ENCODE measurements at regions not wholly inside any gene's neighbourhood (a gene's known extent, or its start where the extent isn't known, plus 50 kb on each side); places are given as distances from the start of the nearest gene placed in this dataset.

DNA sequence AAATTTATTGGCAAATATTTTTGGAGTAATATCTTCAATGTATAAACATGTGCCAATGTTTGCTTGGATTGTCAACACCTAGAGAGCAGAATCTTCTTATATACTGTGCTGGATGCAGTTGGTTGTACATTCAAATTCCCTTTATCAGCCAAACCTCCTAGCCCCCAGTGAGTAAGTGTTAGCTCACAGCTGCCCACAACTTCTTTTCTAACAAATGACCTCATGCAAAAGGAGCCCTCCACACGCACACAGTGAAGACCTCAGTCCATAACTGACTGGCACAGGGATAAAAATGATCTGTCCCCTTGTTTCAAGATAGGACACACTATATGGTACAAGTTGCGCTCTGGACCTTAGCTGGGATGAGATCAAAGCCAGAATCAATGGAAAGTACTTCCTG is 458.0 kb upstream of the NWD2 start:
- Mint-ChIP-seq H3K27me3 (no peaks in the 10 kb centered on the region), H3K4me3 (no peak overlapping the region), H3K27ac (no peak overlapping the region), H3K4me1 (ENCODE audit: low read depth) (no peaks in the 10 kb centered on the region), H3K9me3 (no peaks in the 10 kb centered on the region), H3K36me3 (ENCODE audit: low read depth) (no peaks in the 10 kb centered on the region)
- intact Hi-C loops (cut with micrococcal nuclease) = no loop called here

DNA sequence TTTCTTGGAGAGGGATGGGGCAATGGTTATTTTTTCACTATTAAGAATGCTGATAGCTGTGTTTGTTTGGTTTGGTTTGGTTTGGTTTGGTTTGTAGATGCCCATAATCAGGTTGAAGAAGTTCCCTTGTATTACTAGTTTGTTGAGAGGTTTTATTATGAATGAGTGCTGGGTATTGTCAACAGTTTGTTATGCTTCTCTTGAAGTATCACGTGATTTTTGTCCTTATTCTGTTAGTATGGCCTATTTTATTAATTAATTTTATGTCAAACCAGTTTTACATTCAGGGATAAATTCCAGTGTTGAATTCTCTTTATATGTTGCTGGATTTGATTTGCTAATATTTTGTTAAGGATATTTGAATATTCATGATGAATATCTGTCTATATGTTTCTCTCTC is 449.8 kb upstream of the NWD2 start:
- intact Hi-C loops (cut with micrococcal nuclease) = no loop called here
- peaks cover 22% of the 10 kb centered on the region for H3K9me3 Mint-ChIP-seq
- no peaks in the 10 kb centered on the region for H3K36me3 Mint-ChIP-seq (ENCODE audit: low read depth)
- H3K4me3 Mint-ChIP-seq = no peak overlapping the region
- H3K27ac Mint-ChIP-seq = no peak overlapping the region
- H3K4me1 Mint-ChIP-seq (ENCODE audit: low read depth) = no peaks in the 10 kb centered on the region
- H3K27me3 Mint-ChIP-seq = no peaks in the 10 kb centered on the region

DNA sequence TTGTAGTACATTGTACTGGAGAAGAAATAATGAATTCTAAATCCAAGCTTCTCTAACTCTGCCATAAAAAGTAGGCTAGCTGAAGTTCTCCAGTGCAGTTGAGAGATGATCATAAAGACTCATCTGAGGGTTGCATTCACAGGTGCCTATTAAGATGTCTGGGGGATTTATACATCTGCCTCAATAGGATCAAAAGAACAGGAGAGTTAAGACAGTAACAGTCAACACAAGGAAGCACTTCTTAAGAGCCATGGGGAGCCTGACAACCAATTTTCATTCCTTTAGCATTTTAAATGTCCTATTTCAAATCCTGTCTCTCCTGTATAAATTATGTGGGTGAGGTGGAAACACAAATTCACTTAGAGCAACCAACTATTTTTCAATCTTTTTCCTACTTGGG is 432.4 kb upstream of the NWD2 start:
- no peaks in the 10 kb centered on the region for H3K4me1 Mint-ChIP-seq (ENCODE audit: low read depth)
- H3K27ac Mint-ChIP-seq = no peak overlapping the region
- H3K4me3 Mint-ChIP-seq = no peak overlapping the region
- no peaks in the 10 kb centered on the region for H3K36me3 Mint-ChIP-seq (ENCODE audit: low read depth)
- intact Hi-C loops (cut with micrococcal nuclease) = no loop called here
- H3K27me3 Mint-ChIP-seq = no peaks in the 10 kb centered on the region
- no peaks in the 10 kb centered on the region for H3K9me3 Mint-ChIP-seq

DNA sequence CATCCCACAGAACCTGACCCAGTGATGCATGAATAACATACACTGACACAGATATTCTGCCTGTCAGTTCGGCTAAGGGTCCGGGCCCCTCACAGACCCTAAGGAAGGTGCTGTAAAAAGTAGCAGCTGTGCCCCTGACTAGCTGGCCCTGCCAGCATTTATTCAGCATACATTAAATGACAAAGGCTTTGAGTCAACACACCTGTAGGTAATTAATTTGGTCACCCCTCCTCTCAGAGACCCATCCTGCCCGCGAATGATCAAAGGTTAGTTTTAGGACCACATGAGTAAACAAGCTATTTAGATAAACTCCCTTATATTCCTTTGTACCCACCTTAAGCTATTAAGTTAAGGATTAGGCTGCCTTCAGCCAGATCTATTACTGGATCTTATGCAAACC is 429.0 kb upstream of the NWD2 start:
- H3K4me3 Mint-ChIP-seq = no peak overlapping the region
- no peaks in the 10 kb centered on the region for H3K4me1 Mint-ChIP-seq (ENCODE audit: low read depth)
- H3K9me3 Mint-ChIP-seq = no peaks in the 10 kb centered on the region
- H3K27ac Mint-ChIP-seq = no peak overlapping the region
- no peaks in the 10 kb centered on the region for H3K36me3 Mint-ChIP-seq (ENCODE audit: low read depth)
- H3K27me3 Mint-ChIP-seq = no peaks in the 10 kb centered on the region
- intact Hi-C loops (cut with micrococcal nuclease) = no loop called here

DNA sequence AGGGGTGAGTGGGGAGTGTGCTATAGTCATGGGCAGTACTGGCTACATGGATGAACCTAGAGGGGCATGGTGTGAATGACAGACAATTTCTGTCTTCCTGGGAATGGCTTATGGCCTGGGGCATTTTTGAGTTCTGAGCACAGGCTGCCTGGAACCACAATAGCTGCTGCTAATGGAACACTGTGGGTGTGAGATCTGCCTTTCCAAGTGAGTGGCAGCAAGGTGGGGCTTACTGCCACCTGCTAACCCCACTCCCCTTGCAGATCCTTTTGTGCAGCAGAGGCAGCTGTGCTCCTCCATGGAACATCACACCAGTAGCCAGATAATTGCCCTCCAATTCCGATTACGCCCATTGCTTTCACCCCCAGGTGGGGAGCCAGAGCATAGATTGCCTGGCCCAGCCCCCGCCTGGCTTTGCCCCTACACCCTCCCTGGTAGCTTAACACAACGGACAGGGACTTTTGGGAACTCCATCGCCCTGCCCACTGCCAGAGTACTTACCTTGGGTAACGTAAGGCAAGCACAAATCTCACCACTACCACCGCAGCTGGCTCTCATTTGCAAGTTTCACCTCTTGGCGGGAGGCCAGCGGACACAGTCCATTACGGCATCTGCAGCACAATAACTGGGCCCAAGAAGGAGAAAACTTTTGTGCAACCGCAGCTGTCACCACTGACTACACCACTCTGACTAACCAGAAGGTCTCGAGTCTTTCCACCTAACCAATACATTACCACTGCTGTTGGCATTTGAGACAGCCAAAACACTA is 421.2 kb upstream of the NWD2 start:
- intact Hi-C loops (cut with micrococcal nuclease) = no loop called here
- H3K27ac Mint-ChIP-seq = no peak overlapping the region
- peaks cover 18% of the 10 kb centered on the region for H3K9me3 Mint-ChIP-seq
- no peaks in the 10 kb centered on the region for H3K27me3 Mint-ChIP-seq
- H3K4me3 Mint-ChIP-seq = no peak overlapping the region
- H3K4me1 Mint-ChIP-seq (ENCODE audit: low read depth) = no peaks in the 10 kb centered on the region
- no peaks in the 10 kb centered on the region for H3K36me3 Mint-ChIP-seq (ENCODE audit: low read depth)

DNA sequence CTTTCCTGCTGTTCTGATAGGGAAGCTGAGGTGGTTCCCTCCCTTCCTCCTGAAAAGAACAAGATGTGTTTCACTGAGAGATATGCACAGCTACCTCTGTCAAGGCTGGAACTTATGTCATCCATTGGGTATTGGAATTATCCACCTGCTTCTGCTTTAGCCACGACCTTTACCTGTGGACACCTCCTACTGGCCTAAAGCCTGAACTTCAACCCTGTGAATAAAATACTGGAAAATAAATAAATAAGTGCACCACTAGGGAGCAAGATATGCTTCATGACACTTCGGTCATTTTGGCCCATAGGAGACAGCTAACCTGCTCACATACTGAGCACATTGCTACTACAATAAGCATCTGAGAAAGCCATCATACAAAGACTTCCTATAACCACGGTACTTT is 419.9 kb upstream of the NWD2 start:
- Mint-ChIP-seq H3K27me3 (no peaks in the 10 kb centered on the region), H3K4me1 (ENCODE audit: low read depth) (no peaks in the 10 kb centered on the region), H3K9me3 (peaks cover 18% of the 10 kb centered on the region), H3K36me3 (ENCODE audit: low read depth) (no peaks in the 10 kb centered on the region), H3K27ac (no peak overlapping the region), H3K4me3 (no peak overlapping the region)
- intact Hi-C loops (cut with micrococcal nuclease) = no loop called here

DNA sequence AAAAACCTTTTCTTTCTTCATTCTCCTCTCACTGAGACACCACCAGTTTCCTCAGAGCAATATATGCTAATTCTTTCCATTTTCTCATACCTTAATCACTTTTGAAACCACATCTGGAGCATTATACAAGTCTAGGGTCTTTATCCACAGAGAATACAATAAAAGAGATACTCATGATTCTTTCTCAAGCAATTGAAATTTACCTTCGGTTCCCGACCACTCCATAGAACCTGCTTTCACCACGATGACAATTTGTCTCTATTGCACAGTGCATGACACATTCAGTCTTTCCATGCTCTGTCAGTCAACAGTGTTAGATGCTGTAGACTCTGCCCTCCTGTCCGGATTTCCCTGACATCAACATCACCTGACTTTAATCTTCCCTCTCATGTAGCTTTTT is 409.3 kb upstream of the NWD2 start:
- H3K27ac Mint-ChIP-seq = no peak overlapping the region
- H3K9me3 Mint-ChIP-seq = no peaks in the 10 kb centered on the region
- no peaks in the 10 kb centered on the region for H3K27me3 Mint-ChIP-seq
- H3K4me3 Mint-ChIP-seq = no peak overlapping the region
- no peaks in the 10 kb centered on the region for H3K36me3 Mint-ChIP-seq (ENCODE audit: low read depth)
- intact Hi-C loops (cut with micrococcal nuclease) = no loop called here
- no peaks in the 10 kb centered on the region for H3K4me1 Mint-ChIP-seq (ENCODE audit: low read depth)

DNA sequence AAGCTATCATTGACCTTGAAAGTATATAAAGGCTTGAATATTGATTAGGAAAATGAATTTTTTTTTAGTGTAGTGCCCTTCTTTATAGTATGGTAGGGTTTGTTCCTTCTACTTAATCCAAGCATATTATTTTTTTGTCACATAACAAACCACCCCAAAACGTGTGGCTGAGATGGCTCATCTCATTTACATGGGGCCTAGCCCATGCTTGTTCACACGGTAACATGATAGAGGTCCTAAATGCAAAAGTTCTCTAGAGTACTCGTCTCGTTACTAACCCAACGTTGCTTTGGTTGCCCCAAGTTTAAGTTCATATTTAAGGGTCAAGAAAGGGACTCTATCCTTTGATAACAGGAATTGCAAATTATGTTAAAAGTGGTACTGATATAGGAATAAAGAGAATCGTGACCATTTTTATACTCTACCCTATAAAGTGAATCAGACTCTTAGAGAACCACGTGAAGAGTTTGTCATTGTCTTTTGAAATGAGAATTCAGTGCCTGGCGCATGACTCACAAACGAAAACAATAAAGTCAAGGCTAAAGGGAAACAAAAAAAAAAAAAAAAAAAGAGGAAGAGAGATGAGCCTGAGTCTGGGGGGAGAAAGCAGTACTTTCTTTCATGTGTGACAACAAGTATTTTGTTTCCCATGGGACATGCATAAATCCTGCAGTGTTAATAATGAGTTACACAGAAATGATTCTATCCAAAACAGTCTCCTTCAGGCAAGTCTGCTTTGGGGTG is 402.8 kb upstream of the NWD2 start:
- H3K9me3 Mint-ChIP-seq = no peaks in the 10 kb centered on the region
- no peaks in the 10 kb centered on the region for H3K4me1 Mint-ChIP-seq (ENCODE audit: low read depth)
- no peak overlapping the region for H3K27ac Mint-ChIP-seq
- intact Hi-C loops (cut with micrococcal nuclease) = no loop called here
- H3K27me3 Mint-ChIP-seq = no peaks in the 10 kb centered on the region
- no peaks in the 10 kb centered on the region for H3K36me3 Mint-ChIP-seq (ENCODE audit: low read depth)
- H3K4me3 Mint-ChIP-seq = no peak overlapping the region

DNA sequence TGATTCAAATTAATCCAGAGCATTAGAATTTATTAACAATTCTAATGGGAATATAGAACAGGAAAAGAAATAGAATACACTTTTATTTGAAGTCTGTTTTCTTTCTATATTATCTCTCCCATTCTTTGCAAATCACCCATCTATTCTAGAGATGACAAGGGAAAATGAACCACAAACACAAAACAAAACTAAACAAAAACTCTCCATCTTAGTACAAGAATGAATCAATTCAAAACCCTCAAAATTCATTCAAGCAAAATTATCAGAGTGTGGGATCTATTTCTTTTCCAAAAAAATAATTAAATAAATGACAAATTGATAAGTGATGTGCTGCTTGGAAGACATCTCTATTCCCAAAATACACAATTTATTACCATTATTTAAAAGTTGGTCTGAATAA is 400.1 kb upstream of the NWD2 start:
- intact Hi-C loops (cut with micrococcal nuclease) = no loop called here
- H3K9me3 Mint-ChIP-seq = no peaks in the 10 kb centered on the region
- H3K36me3 Mint-ChIP-seq (ENCODE audit: low read depth) = no peaks in the 10 kb centered on the region
- no peaks in the 10 kb centered on the region for H3K4me1 Mint-ChIP-seq (ENCODE audit: low read depth)
- H3K27me3 Mint-ChIP-seq = no peaks in the 10 kb centered on the region
- no peak overlapping the region for H3K4me3 Mint-ChIP-seq
- no peak overlapping the region for H3K27ac Mint-ChIP-seq

DNA sequence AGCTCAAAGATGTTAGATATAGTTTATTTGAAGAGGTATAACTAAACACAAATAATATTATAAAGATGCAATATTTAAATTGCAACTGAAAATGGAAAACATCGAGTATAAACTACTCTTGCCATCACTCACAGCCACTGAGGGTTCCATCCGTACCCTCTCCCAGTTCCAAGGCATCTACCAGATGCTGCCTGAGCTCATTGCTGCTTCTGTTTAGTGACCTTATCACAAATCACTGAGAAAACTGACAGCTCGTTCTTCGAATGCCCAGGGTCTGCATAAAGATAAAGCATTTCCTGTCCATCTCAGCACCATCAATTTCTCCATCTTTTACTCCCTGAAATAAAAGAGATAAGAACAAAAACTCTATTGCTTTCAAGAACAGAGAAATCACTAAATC is 391.7 kb upstream of the NWD2 start:
- H3K27me3 Mint-ChIP-seq = no peaks in the 10 kb centered on the region
- H3K9me3 Mint-ChIP-seq = peaks cover 6% of the 10 kb centered on the region
- intact Hi-C loops (cut with micrococcal nuclease) = no loop called here
- H3K4me3 Mint-ChIP-seq = no peak overlapping the region
- H3K36me3 Mint-ChIP-seq (ENCODE audit: low read depth) = no peaks in the 10 kb centered on the region
- no peaks in the 10 kb centered on the region for H3K4me1 Mint-ChIP-seq (ENCODE audit: low read depth)
- no peak overlapping the region for H3K27ac Mint-ChIP-seq

DNA sequence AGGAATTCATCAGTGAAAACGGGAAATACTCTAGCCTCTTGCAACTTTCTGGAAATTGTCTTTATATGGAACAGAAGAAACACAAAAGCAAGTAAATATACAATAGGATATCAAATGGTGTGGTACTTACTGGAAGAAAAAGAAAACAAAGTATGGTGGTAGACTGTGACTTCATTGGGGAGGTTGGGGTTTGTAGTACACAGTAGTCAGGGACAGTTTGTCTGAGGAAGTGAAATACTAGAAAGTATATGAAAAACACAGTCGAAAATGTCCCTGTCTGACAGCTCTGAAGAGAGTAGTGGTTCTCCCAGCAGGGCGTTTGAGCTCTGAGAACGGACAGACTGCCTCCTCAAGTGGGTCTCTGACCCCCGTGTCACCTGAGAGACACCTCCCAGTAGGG is 390.0 kb upstream of the NWD2 start:
- H3K4me1 Mint-ChIP-seq (ENCODE audit: low read depth) = no peaks in the 10 kb centered on the region
- no peak overlapping the region for H3K4me3 Mint-ChIP-seq
- H3K27me3 Mint-ChIP-seq = no peaks in the 10 kb centered on the region
- H3K36me3 Mint-ChIP-seq (ENCODE audit: low read depth) = no peaks in the 10 kb centered on the region
- intact Hi-C loops (cut with micrococcal nuclease) = no loop called here
- H3K9me3 Mint-ChIP-seq = peaks cover 15% of the 10 kb centered on the region
- H3K27ac Mint-ChIP-seq = no peak overlapping the region

DNA sequence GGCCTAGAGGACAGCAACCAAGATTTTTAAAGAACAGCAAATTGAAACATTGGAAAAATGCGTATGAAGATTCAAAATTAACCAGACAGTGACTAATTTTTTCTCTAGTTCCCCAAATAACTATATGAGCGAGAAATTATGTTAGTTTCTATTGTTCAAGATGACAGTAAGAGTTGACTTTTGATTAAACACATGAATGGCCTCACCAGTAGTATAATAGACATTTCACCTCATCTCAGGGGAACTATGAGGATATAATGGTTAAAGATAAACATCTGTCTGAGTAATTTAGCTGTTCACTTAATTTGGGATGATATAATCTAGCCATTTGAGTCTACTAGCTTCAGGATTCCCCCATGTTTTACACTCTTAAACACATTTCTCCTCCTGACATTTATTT is 380.9 kb upstream of the NWD2 start:
- no peaks in the 10 kb centered on the region for H3K27me3 Mint-ChIP-seq
- no peaks in the 10 kb centered on the region for H3K4me1 Mint-ChIP-seq (ENCODE audit: low read depth)
- no peak overlapping the region for H3K4me3 Mint-ChIP-seq
- H3K9me3 Mint-ChIP-seq = peaks cover 4% of the 10 kb centered on the region
- H3K27ac Mint-ChIP-seq = no peak overlapping the region
- intact Hi-C loops (cut with micrococcal nuclease) = no loop called here
- no peaks in the 10 kb centered on the region for H3K36me3 Mint-ChIP-seq (ENCODE audit: low read depth)

DNA sequence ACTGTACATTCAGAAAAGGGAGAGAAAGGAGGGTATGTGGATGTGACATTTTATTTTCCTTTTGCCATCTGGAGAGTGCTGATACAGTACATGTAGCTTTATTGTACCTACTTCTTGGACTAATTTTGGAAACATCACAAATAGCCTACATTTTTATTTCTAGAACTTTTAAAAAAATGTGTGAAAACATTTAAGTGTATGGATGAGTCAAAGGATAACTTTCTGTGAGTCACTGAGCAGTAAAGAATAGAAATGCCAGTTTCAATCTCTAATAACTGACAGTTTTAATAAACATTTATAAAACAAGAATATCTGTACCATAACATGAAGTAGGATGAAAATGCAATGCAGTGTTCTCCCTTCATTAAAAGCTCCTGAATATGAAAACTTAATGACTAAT is 374.4 kb upstream of the NWD2 start:
- Mint-ChIP-seq H3K27ac (no peak overlapping the region), H3K4me1 (ENCODE audit: low read depth) (no peaks in the 10 kb centered on the region), H3K27me3 (no peaks in the 10 kb centered on the region), H3K4me3 (no peak overlapping the region), H3K36me3 (ENCODE audit: low read depth) (no peaks in the 10 kb centered on the region), H3K9me3 (no peaks in the 10 kb centered on the region)
- intact Hi-C loops (cut with micrococcal nuclease) = no loop called here

DNA sequence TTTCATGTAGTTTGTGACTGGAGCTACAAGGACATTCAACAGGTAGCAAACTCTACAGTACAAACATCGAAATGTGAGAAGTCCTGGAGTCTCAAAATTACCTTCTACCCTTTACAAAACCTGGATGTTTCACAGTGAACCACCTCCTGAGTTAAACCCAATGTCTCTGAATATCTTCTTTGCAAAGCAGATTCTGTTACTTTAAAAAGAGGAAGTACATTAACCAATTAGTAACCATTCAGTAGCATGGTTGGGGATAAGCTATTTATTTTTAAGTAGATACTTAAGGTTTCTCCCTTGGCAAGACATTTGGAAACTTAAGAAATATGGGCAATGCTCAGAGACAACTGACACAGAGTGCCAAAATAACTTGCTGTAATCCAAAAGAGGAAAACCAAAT is 371.9 kb upstream of the NWD2 start:
- H3K27ac Mint-ChIP-seq = no peak overlapping the region
- no peaks in the 10 kb centered on the region for H3K27me3 Mint-ChIP-seq
- H3K4me1 Mint-ChIP-seq (ENCODE audit: low read depth) = no peaks in the 10 kb centered on the region
- no peak overlapping the region for H3K4me3 Mint-ChIP-seq
- intact Hi-C loops (cut with micrococcal nuclease) = no loop called here
- H3K36me3 Mint-ChIP-seq (ENCODE audit: low read depth) = no peaks in the 10 kb centered on the region
- no peaks in the 10 kb centered on the region for H3K9me3 Mint-ChIP-seq

DNA sequence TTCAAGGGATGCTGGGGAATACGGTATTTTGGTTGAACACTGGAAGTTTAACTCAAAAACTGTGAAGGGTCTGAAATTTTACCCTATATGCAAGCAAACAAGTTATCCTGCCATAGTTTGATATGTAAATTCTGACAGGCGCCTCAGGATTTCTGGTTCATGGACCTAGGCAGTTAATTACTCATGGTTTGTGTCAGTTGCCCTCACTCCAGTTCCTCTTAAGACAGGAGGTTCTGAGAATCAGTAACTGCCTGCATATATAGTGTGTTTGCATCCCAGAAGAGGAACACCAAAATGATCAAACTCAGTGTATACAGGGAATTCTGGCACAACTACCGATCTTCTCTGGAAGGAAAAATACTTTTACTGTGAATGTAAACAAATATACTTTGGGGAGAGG is 360.4 kb upstream of the NWD2 start:
- Mint-ChIP-seq H3K27ac (no peak overlapping the region), H3K4me3 (no peak overlapping the region), H3K9me3 (peaks cover 7% of the 10 kb centered on the region), H3K27me3 (no peaks in the 10 kb centered on the region), H3K36me3 (ENCODE audit: low read depth) (no peaks in the 10 kb centered on the region), H3K4me1 (ENCODE audit: low read depth) (no peaks in the 10 kb centered on the region)
- intact Hi-C loops (cut with micrococcal nuclease) = no loop called here
